Erythroblast (primary cell): ENCODE measurements at regions not wholly inside any gene's neighbourhood (a gene's known extent, or its start where the extent isn't known, plus 50 kb on each side); places are given as distances from the start of the nearest gene placed in this dataset.

Source experiments
- GATA1 ChIP-seq: IDR thresholded peaks from 2 replicates; pipeline ENCODE4 v1.6.1; 2011; ENCODE audit warnings: low read depth, mild to moderate bottlenecking, control low read depth, low read length, moderate library complexity
- POLR2A ChIP-seq: IDR thresholded peaks from 2 replicates; pipeline ENCODE4 v1.6.1; 2011; ENCODE audit warnings: mild to moderate bottlenecking, low read length

DNA sequence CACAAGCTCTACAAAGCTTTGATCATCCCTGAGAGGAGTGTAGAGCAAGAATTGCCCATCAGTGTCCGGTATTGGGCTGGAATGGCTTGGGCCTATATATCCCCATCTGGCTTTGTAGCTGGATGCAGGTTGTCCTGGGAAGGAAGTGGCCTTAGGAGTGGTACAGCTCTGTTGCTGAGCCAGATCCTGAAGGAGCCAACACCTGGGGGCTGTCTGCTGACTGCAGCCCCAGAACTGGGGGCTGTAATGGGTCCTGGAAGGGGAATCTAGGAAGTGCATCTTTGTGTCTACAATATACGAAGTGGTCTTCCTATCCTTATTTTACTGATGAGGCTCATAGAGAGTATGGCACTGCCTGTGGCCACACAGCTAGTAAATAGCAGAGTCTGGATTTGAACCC lies 145.9 kb downstream of the CDC5L start:
- no peak for TF ChIP-seq POLR2A
- TF ChIP-seq GATA1 = no peak
